ENCODE measurements at regions not wholly inside any gene's neighbourhood (a gene's known extent, or its start where the extent isn't known, plus 50 kb on each side); places are given as distances from the start of the nearest gene placed in this dataset.

- 88% methylated on average over 2 of the region's 2 CpGs for WGBS (ENCODE audit: insufficient coverage, low lambda C conversion rate)
- Histone ChIP-seq H3K9me3 (ENCODE audit: control insufficient read depth, low read depth, low read length) (peaks cover 2% of the 10 kb centered on the region), H3K4me1 (ENCODE audit: control insufficient read depth, insufficient read depth, low read length) (no peaks in the 10 kb centered on the region), H3K27me3 (ENCODE audit: control insufficient read depth, insufficient read depth, low read length) (no peaks in the 10 kb centered on the region), H3K36me3 (ENCODE audit: control insufficient read depth, insufficient read depth, low read length) (no peaks in the 10 kb centered on the region), H3K27ac (ENCODE audit: low read length) (no peak overlapping the region), H3K4me3 (ENCODE audit: low read length) (no peak overlapping the region)
- no peak for DNase-seq
These were observed 146.8 kb downstream of the SMC2 start for GRCh38 chr9:104240890-104241289.

- no peak overlapping the region for H3K27ac ChIP-seq (ENCODE audit: low read length)
- no peaks in the 10 kb centered on the region for H3K27me3 ChIP-seq (ENCODE audit: control insufficient read depth, insufficient read depth, low read length)
- no peaks in the 10 kb centered on the region for H3K4me1 ChIP-seq (ENCODE audit: control insufficient read depth, insufficient read depth, low read length)
- DNase-seq = no peak
- H3K36me3 ChIP-seq (ENCODE audit: control insufficient read depth, insufficient read depth, low read length) = no peaks in the 10 kb centered on the region
- no peak overlapping the region for H3K4me3 ChIP-seq (ENCODE audit: low read length)
- H3K9me3 ChIP-seq (ENCODE audit: control insufficient read depth, low read depth, low read length) = peaks cover 2% of the 10 kb centered on the region
- WGBS (ENCODE audit: insufficient coverage, low lambda C conversion rate) = no CpG with 5 or more reads among the region's 1 CpG
These were observed 151.8 kb downstream of the SMC2 start for GRCh38 chr9:104245925-104246324.

DNA sequence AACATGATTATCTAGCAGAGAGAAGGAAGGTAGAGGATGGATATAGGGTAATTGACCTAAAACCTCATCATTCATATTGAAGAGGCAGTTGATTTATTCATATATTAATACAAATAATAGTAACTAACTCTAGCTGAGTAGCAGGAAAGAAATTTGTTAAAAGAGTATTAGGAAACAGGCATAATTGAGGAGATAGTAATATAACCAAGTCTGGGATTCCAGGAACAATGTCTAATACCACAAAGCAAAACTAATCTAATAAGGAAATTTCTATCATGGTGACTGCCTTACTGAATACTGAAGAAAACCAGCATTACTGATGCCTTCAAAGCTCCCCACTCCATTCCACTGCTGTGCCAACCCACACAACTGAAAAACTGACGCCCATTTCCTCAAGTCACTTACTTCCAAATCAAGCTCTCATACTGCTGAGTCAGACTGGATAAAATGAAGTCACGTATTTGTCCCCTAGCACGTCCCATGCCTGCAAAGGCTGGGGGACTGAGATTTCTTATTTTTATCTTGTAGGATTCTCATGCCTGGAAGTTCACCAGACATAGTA is 153.9 kb downstream of the SMC2 start:
- peaks cover 2% of the 10 kb centered on the region for H3K9me3 ChIP-seq (ENCODE audit: control insufficient read depth, low read depth, low read length)
- no peak overlapping the region for H3K27ac ChIP-seq (ENCODE audit: low read length)
- no peaks in the 10 kb centered on the region for H3K36me3 ChIP-seq (ENCODE audit: control insufficient read depth, insufficient read depth, low read length)
- H3K4me3 ChIP-seq (ENCODE audit: low read length) = no peak overlapping the region
- DNase-seq = no peak
- H3K27me3 ChIP-seq (ENCODE audit: control insufficient read depth, insufficient read depth, low read length) = no peaks in the 10 kb centered on the region
- no peaks in the 10 kb centered on the region for H3K4me1 ChIP-seq (ENCODE audit: control insufficient read depth, insufficient read depth, low read length)
- 100% methylated on average over 1 of the region's 3 CpGs for WGBS (ENCODE audit: insufficient coverage, low lambda C conversion rate)

DNA sequence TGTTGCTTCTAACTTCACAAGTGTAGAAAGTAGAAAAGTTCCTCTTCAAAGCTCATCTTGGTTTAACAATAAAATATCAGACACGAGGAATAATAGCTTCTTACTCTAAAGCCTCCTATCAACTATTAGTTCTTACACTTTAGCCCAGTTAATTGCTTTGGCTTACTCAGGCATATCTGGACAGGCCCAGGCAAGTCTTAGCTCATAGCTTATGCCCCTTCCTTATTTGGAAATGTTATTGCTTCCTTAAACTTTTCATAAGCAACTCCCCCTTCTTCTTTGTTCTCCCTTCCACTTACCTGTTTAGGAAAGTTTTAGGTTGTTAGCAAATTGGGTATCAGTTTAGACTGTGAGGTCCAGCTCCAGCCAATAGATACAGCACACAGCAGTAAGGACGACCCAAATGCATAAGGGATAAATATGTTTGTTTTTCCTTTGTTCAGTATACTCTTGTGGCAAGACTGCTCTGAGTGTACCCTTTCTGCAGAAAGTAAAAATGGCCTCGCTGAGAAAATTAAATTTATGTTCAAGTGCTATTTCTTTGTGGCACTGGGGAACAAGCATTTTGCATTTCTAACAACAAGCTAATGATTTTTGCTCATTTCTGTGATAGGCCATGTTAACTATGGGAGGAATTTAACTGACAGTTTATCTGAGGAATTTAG is 162.1 kb downstream of the SMC2 start:
- no peak for DNase-seq
- WGBS (ENCODE audit: insufficient coverage, low lambda C conversion rate) = no CpG with 5 or more reads among the region's 3 CpGs
- H3K4me1 ChIP-seq (ENCODE audit: control insufficient read depth, insufficient read depth, low read length) = no peaks in the 10 kb centered on the region
- no peak overlapping the region for H3K4me3 ChIP-seq (ENCODE audit: low read length)
- H3K36me3 ChIP-seq (ENCODE audit: control insufficient read depth, insufficient read depth, low read length) = no peaks in the 10 kb centered on the region
- H3K27ac ChIP-seq (ENCODE audit: low read length) = no peak overlapping the region
- H3K27me3 ChIP-seq (ENCODE audit: control insufficient read depth, insufficient read depth, low read length) = no peaks in the 10 kb centered on the region
- no peaks in the 10 kb centered on the region for H3K9me3 ChIP-seq (ENCODE audit: control insufficient read depth, low read depth, low read length)

- Histone ChIP-seq H3K27me3 (ENCODE audit: control insufficient read depth, insufficient read depth, low read length) (no peaks in the 10 kb centered on the region), H3K36me3 (ENCODE audit: control insufficient read depth, insufficient read depth, low read length) (no peaks in the 10 kb centered on the region), H3K4me1 (ENCODE audit: control insufficient read depth, insufficient read depth, low read length) (no peaks in the 10 kb centered on the region), H3K27ac (ENCODE audit: low read length) (no peak overlapping the region), H3K9me3 (ENCODE audit: control insufficient read depth, low read depth, low read length) (no peaks in the 10 kb centered on the region), H3K4me3 (ENCODE audit: low read length) (no peak overlapping the region)
- no peak for DNase-seq
These were observed 162.6 kb downstream of the SMC2 start for GRCh38 chr9:104256696-104257062.

GRCh38 chr9:104258296-104259011 is 164.3 kb downstream of the SMC2 start:
- H3K4me1 ChIP-seq (ENCODE audit: control insufficient read depth, insufficient read depth, low read length) = no peaks in the 10 kb centered on the region
- H3K27ac ChIP-seq (ENCODE audit: low read length) = no peak overlapping the region
- H3K4me3 ChIP-seq (ENCODE audit: low read length) = no peak overlapping the region
- DNase-seq = no peak
- H3K9me3 ChIP-seq (ENCODE audit: control insufficient read depth, low read depth, low read length) = no peaks in the 10 kb centered on the region
- WGBS (ENCODE audit: insufficient coverage, low lambda C conversion rate) = no CpG with 5 or more reads among the region's 10 CpGs
- H3K27me3 ChIP-seq (ENCODE audit: control insufficient read depth, insufficient read depth, low read length) = no peaks in the 10 kb centered on the region
- no peaks in the 10 kb centered on the region for H3K36me3 ChIP-seq (ENCODE audit: control insufficient read depth, insufficient read depth, low read length)

DNA sequence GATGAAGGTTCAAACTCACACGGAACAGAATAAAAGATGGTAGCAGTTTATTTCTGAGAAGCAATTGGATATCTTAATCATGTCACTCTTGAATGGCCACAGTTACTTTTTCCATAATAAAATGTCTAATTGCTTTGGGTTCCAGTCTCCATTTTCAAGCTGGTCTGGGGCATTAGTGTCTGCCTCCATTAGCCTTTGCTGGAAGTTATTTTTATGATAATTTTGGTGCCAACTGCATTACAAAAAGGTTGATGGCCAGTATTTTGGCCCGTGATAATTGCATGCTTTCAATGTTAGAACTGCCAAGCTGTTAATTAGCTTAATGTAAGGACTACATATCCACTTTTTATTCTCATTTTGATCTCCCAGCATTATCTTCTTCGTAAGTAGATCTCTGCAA is 165.9 kb downstream of the SMC2 start:
- Histone ChIP-seq H3K4me1 (ENCODE audit: control insufficient read depth, insufficient read depth, low read length) (no peaks in the 10 kb centered on the region), H3K36me3 (ENCODE audit: control insufficient read depth, insufficient read depth, low read length) (no peaks in the 10 kb centered on the region), H3K9me3 (ENCODE audit: control insufficient read depth, low read depth, low read length) (no peaks in the 10 kb centered on the region), H3K27ac (ENCODE audit: low read length) (no peak overlapping the region), H3K27me3 (ENCODE audit: control insufficient read depth, insufficient read depth, low read length) (no peaks in the 10 kb centered on the region), H3K4me3 (ENCODE audit: low read length) (no peak overlapping the region)
- WGBS (ENCODE audit: insufficient coverage, low lambda C conversion rate) = 75% methylated on average over 1 of the region's 3 CpGs
- DNase-seq = no peak

DNA sequence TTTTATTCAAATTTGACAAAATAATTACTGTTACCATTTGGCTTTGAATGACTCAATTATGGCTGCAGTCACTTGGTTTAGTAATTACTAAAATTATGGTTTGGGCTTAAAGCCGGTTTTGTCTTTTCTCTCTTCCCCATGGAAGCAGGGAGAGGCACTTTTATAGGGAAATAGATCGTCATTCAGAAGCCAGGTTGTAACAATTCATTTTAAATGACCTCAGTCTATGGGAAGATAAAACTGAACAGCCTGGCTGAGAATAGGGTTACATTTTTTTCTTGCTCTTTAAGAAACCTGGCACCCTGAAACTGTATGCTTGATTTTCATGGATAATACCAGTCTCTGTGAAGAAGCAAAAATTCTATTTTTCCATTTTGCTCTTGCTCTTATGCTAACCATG is 169.8 kb downstream of the SMC2 start:
- WGBS (ENCODE audit: insufficient coverage, low lambda C conversion rate) = 83% methylated on average over 1 of the region's 2 CpGs

GRCh38 chr9:104264431-104264830 is 170.3 kb downstream of the SMC2 start:
- Histone ChIP-seq H3K27me3 (ENCODE audit: control insufficient read depth, insufficient read depth, low read length) (no peaks in the 10 kb centered on the region), H3K4me3 (ENCODE audit: low read length) (no peak overlapping the region), H3K4me1 (ENCODE audit: control insufficient read depth, insufficient read depth, low read length) (no peaks in the 10 kb centered on the region), H3K9me3 (ENCODE audit: control insufficient read depth, low read depth, low read length) (no peaks in the 10 kb centered on the region), H3K36me3 (ENCODE audit: control insufficient read depth, insufficient read depth, low read length) (no peaks in the 10 kb centered on the region), H3K27ac (ENCODE audit: low read length) (no peak overlapping the region)
- DNase-seq = no peak
- 50% methylated on average over 1 of the region's 1 CpG for WGBS (ENCODE audit: insufficient coverage, low lambda C conversion rate)

More for the DNA sequence above, 169.8 kb downstream of the SMC2 start:
- no peaks in the 10 kb centered on the region for H3K27me3 ChIP-seq (ENCODE audit: control insufficient read depth, insufficient read depth, low read length)
- no peak overlapping the region for H3K4me3 ChIP-seq (ENCODE audit: low read length)
- H3K27ac ChIP-seq (ENCODE audit: low read length) = no peak overlapping the region
- no peaks in the 10 kb centered on the region for H3K36me3 ChIP-seq (ENCODE audit: control insufficient read depth, insufficient read depth, low read length)
- no peaks in the 10 kb centered on the region for H3K9me3 ChIP-seq (ENCODE audit: control insufficient read depth, low read depth, low read length)
- no peak for DNase-seq
- H3K4me1 ChIP-seq (ENCODE audit: control insufficient read depth, insufficient read depth, low read length) = no peaks in the 10 kb centered on the region

GRCh38 chr9:104269374-104269773 is 175.3 kb downstream of the SMC2 start:
- Histone ChIP-seq H3K4me1 (ENCODE audit: control insufficient read depth, insufficient read depth, low read length) (no peaks in the 10 kb centered on the region), H3K9me3 (ENCODE audit: control insufficient read depth, low read depth, low read length) (no peaks in the 10 kb centered on the region), H3K36me3 (ENCODE audit: control insufficient read depth, insufficient read depth, low read length) (no peaks in the 10 kb centered on the region), H3K27ac (ENCODE audit: low read length) (no peak overlapping the region), H3K4me3 (ENCODE audit: low read length) (no peak overlapping the region), H3K27me3 (ENCODE audit: control insufficient read depth, insufficient read depth, low read length) (no peaks in the 10 kb centered on the region)
- DNase-seq = no peak

All from large intestine (tissue), 3 donors.